Skeletal muscle cell (primary cell): ENCODE measurements at regions not wholly inside any gene's neighbourhood (a gene's known extent, or its start where the extent isn't known, plus 50 kb on each side); places are given as distances from the start of the nearest gene placed in this dataset.
"Not testable (repeated sequence)": the region's sequence is repeated elsewhere in the genome, so short reads cannot be mapped to it uniquely, and the experiment has no call there.

ENCODE experiments used
- DNase-seq: peaks from one replicate; pipeline ENCODE4 v3.0.0-alpha.2; 2010; ENCODE audit warnings: low read depth
- H3K4me3 ChIP-seq: 2 replicates; pipeline ENCODE4 v1.5.1; 2011; ENCODE audit warnings: low read depth, mild to moderate bottlenecking, control low read depth, low read length, moderate library complexity

DNA sequence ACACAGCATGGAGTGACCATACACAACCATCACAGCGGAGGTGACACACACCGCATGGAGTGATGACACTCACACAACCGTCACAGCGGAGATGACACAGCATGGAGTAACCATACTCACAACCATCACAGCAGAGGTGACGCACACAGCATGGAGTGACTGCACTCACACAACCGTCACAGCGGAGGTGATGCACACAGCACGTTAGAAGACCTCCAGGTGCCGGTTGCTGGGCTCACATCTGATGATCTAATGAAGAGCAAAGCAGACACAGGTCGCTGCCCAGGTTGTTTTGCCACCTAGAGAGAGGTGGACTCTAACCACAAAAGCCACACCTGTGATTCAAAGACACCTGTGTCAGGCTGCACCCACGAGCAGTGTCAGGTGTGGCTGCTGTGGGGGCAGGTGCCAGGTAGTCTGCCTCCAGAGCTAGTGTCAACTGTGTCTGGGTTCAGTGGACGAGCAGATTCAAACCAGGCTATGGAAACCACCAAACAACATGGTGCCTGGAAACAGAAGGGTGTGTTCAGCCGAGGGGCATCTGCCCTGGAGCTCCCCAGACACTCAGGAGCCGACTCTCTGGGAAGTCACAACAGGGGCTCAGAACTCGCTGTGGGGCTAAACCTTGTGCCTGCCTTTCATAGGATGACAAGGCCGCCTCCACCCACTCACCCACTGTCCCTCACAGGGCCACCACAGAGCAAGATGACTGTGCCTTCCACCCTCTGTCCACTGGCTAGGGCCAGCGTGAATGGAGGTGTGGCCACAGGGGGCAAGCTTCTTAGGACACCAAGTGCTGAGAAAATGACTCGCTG is 608.2 kb downstream of the TBC1D22A start:
- no peak for DNase-seq
- H3K4me3 ChIP-seq, result no peak overlapping the region

DNA sequence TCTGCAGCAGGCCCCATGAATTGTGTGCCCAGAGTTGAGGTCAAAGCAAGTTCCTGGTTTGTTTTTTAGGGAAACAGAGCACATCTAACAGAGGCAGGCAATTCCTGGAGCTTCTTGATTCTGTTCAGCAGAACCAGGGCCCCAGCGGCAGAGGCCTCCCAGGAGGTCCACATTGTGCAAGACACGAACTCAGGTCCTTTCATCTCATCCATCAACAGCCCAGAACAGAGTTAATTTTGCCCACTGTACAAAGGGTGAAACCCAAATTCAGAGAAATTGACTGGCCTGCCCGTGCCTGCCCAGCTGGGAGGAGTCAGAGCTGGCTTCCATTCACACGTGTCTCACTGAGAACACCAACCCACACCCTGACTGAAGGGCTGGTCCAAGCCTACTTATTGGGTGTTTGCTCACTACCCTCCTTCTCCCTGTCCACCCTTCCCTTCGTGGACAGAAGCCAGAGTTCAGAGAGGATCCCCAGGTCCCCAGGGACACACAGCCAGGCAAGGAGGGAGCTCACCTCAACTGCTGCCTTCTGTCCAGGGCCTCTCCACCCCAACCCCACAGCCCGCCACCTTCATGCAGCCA is 607.1 kb downstream of the TBC1D22A start:
- no peak overlapping the region for H3K4me3 ChIP-seq
- no peak for DNase-seq

DNA sequence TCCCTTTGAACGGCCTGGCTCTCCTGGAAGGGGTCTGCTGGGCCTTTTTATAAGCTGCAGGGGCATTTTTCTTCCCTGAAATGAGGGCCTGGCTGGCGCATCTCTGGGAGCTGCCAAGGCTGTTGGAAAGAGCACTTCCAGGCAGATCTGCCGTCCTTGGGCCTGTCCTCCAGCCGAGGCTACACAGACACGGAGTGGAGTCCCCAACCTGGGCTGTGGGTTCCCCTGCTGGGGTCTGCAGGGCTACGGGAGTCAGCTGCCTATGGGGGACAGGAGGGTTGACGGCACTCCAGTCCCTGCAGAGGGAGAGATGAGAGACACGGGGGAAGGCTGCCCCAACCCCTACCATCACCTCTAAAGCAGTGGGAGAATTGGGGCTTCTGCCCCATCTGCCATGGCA is 606.6 kb downstream of the TBC1D22A start:
- no peak for DNase-seq
- H3K4me3 ChIP-seq, result no peak overlapping the region

DNA sequence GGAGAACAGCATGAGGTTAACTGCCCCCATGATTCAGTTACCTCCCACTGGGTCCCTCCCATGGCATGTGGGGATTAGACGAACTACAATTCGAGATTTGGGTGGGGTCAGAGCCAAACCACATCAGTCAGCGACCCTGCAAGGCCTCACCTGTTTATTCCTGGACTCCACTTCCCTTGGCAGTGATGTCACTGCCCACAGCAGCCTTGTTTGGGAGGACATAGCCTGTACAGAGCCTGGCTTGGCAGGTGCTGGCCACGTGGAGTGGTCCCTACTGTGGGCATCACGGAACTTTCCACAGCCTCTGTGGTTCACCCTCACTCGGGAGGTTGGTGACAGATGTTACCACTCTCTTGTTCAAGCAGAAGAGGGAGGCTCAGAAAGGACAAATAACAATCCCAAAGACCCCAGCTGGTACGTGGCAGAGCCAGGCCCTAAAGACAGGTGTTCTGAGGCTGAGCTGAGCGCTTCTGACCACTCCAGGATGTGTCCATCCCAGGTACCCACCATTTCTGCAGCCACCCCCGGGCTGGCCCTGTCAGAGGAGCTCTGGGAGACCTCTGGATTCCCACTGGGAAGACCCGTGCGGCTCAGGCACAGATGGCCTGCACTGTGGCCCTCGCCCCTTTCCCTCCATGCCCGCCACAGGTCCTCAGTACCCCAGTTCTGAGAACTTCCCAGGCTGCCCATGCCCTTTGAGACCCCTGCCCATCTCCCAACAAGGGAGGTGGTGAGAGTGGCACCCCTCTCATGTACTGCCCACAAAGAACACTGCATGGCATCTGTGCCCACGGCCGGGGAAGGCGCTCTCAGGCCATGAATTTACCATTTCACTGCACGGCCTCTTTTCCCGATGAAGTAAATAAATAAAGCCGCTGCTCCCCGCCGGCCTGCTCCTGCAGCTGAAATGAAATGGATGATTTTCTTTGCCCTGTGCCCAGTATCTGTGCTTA is 605.8 kb downstream of the TBC1D22A start:
- no peak overlapping the region for H3K4me3 ChIP-seq
- DNase-seq, result no peak

DNA sequence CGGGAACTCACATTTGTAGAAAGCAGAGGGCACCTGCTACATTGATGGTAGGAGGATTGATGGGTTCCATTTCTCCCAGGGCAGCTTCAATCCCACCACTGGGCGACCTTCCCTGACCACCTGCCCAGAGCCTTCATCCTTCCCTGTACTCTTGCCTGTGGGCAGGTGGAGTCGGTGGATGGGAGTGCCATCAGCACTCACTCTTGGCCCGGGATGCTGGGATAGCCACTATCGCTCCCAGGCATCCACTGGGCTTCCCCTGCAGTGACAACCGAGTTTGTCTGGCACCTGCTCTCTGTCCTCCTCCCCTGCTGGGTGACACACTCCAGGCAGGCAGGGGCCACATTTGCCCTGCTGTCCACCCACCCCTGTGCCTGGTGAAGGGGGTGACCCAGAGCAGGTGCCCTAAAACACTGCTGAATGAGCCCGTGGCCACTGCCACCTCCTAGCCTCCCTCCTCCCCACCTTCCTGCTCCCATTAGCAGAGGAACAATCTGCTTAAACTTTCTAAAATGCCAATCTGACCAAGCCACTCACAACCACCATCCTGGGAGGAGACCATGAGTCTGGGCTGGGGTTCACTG is 604.7 kb downstream of the TBC1D22A start:
- DNase-seq, result no peak
- no peak overlapping the region for H3K4me3 ChIP-seq

DNA sequence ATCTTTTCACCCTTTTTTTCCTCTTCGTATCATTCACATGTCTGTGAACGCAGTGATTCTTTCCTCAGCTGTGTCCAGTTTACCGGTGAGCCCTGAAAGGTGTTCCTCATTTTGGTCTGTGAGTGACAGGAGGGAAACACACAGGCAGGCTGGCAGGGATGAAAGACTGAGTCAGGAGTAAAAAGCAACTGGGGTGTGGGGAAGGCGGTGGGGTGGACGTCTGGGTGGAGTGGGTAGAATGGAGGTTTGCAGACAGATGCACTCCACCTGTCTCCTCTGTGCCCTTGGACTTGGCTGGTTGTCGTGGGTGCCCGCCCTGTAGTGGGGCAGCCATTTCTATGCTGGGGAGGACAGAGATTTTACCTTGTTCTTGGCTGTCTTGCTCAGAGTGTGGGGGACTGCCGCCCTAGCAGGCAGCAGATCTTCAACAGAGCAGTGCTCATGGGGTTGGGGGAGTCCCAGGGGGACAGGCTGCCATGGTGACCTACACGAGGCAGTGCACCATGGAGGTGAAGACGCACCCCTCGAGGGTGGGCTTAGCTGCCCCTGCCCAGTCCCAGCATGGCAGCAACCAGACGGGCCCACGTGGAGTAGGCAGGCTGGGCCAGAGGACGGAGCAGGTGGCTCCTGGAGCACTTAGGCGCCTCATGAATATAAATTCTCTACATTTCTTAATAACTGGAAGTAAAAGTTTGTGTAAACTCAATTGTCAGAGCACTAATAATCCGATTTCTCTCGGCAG is 603.7 kb downstream of the TBC1D22A start:
- DNase-seq, result no peak
- no peak overlapping the region for H3K4me3 ChIP-seq

DNA sequence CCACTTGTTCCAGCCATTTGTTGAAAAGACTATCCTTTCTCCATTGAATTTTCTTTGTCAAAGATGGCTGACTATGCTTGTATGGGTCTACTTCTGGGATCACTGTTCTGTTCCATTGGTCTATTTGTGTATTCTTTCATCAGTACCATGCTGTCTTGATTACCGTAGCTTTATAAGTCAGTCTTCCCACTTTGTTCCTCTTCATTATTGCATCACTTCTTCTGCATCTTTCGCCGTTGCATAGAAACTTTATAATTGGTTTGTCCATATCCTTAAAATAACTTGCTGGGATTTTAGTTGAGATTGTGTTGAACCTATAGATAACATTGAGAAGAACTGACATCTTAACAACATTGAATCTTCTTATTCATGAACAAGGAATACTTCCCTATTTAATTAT is 598.8 kb downstream of the TBC1D22A start:
- no peak for DNase-seq
- no peak overlapping the region for H3K4me3 ChIP-seq

DNA sequence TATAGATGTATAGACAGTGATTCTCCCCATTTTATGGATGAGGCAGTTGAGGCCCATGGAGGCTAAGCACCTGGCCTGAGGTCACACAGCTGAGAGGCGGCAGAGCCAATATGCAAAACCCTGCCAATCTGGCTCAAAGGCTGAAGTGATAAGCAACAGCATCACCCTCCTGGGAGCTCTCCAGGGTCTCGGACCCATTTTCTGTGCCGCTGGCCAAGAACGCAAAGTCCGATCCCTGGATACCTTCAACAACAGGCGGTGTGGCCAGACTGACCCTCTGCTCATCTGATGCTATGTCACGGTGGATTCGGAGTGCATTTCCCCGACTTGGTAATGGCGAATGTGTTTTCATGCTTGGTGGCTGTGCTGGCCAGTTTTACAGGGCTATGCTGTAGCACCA is 595.0 kb downstream of the TBC1D22A start:
- no peak for DNase-seq
- H3K4me3 ChIP-seq, result no peak overlapping the region

DNA sequence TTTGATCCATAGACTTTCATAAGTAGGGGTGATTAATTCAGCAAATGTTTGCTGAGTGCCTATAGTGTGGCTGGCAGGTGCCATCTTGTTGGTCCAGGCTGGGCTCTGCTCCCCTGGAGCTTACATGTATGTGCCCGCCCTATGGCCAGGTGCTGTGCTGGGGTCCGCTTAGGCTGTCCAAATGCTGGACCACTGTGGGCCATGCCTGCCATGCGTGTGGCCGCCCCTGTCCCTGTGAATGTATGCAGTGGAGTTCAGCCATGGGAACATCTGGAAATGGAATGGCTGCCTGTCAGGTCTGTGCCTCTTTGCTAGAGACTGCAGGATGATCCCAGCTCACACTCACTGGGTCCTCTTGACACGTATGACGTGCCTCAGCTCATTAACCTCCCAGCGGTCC is 594.6 kb downstream of the TBC1D22A start:
- H3K4me3 ChIP-seq, result no peak overlapping the region
- DNase-seq, result no peak

DNA sequence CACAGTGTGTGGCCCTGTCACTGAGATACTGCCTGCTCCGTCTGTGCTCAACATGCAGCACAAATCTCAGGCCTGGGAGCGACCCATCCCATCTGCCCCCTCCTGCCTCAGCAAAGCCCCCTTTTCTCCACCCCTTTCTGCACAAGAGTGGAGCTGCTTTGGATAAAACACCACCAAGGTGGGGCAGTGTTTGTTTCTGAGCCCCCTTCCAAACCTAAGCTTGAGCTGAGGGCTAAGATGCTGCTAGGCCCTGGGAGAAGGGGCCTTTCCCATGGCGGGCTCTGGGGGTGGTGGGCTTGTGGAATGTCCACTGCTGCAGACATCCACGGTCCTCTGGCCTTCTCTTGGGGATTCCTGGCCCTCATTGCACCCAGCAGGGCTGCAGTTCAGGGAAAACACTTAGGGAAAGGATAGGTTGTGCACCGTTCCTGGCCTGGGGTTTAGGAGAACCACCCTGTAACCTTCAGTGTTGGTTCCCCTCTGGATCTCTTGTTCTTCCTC is 594.1 kb downstream of the TBC1D22A start:
- no peak for DNase-seq
- H3K4me3 ChIP-seq, result no peak overlapping the region

DNA sequence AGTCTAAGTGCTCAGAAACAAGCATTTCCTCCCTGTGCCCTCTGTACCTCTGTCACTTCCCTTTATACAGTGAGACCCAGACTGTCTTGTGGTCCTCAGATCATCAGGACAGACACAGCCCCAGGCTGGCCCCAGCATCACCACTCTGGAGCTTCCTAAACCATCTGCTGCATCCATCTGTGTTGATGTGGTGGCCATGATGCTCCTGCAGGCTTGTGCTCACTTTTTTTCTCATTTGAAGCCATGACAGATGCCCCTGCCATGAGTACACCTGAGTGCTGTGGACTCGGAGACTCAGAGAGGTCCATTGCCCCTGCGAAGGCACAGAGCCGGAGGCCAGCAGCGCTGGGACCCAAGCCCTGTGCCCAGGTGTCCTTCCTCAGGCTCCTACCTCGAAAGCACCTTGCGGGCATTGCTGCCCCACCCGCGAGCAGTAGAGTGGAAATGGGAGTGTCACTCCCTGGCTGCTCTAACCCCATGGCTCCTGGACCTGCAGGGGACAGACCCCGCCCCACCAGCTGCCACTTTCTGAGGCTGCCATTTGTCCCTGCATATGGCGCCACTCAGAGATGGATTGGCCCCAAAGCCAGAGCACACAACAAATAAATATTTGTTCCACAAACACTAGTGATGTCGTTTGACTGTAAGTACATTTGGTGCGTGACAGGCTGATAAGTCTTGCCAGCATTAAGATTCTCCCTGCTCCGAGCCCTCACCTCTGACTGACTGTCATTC is 593.5 kb downstream of the TBC1D22A start:
- no peak overlapping the region for H3K4me3 ChIP-seq
- DNase-seq, result no peak

DNA sequence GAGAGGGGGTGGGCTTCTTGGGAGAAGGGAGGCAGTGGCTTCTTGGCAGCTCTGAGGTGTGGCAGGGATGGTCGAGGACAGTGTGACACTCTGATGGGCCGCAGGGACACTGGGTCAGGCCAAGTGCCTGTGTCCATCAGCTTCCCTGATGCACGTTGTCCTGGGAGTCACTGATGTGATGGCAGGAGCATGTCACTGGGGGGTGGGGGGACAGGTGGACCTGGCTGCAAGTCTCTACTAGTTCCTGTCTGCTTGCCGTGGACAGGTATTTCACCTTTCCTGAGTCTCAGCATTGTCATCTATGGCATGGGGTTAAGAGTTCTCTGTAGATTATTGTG is 592.9 kb downstream of the TBC1D22A start:
- H3K4me3 ChIP-seq, result no peak overlapping the region
- DNase-seq, result no peak

DNA sequence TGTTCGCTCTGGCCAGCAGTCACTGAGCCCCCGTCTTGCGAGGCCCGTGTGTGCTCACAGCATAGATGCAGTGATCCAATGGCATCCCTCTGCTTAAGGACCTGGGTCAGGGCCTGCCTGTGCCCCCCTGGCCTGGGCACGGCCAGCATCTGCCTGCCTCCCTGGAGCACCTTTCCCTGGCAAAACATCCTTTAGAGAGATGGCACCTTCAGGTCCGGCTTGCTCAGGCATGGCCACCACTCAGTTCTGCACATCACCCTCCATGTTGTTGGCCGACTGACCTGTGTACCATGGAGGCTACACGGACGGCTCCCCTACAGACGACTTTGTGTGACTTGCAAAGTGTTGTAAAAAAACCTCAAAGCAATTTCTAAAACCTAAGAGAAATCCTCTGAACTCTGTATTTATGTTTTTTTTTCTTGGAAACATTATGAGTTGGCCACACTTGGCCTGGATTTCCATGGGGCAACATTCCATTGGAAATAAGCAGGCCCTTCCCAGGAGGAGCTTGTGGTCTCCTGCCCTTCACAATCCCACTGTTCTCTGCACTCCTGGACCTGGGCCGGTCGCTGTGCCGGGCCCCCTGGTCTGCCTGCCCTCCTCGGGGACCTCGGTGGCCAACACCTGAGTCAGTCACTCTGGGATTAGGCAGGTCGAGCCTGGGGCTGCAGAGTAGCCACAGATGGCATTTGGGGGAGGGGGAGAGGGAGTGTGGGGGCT is 592.4 kb downstream of the TBC1D22A start:
- no peak for DNase-seq
- no peak overlapping the region for H3K4me3 ChIP-seq

DNA sequence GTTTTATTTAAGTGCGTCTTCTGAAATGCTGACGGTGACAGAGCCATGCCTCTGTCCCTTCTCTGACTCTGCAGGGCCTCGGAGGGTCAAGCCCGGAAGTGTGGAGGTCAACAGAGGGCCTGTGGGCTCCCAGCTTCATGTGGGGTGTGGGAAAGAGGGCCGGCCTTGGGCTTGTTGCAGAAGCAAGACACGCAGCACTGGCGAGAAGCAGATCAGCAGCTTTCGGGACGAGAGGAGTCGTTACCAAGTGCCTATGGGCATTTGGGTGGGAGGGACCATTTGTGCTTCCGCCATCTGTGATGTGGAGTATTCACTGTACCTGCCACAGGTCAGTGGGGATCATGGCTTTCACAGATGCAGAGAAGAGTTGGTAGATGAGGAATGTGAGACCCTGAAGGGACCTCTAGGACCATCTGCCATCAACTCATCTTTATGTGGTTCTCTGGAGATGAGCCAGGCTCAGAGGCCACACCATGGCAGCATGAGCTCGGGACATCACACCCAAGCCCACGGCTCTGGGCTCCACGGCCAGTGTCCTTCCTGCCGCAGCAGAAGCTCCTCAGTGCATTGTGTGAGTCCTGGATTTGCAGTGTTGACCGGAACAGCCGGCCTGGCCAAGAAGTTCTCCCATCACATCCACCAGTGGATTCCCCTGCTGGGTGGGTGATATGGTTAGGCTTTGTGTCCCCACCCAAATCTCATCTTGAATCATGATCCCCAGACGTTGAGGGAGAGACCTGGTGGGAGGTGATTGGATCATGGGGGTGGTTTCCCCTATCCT is 590.7 kb downstream of the TBC1D22A start:
- no peak for DNase-seq
- H3K4me3 ChIP-seq, result no peak overlapping the region

DNA sequence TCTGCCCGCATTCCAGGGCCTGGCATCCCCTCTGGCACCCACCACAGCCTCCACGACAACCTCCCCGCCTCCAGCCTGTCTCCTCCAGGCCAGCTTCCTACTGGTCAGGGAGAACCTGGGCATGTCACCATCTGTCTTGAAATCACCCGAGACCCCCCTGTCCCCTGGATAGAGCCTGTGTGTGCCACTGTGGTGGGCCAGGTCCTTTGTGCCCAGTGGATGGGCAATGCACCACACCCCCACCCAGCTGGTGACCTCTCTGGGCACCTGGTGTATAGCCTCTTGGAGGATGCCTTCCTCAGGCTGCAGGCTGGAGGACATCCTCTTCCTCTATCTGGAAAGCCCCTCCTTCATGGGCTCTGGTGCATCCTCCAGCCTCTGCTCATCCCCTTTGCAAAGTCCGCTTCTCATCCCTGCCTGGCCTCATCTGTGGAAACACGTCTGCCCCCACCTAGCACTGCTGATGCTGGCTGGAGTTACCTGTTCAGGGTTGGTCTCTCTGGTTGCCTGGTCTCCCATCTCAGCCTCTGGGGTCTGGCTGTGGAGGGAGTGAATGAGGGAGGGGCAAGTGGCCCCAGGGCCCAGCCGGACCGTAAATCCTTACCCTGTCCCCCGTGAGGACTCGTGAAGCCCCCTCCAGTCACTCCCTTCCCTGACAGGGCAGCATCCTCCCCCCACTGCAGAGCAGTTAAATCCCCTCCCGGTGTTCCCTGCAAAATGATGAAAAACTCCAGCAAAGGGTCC is 589.6 kb downstream of the TBC1D22A start:
- DNase-seq, result no peak

DNA sequence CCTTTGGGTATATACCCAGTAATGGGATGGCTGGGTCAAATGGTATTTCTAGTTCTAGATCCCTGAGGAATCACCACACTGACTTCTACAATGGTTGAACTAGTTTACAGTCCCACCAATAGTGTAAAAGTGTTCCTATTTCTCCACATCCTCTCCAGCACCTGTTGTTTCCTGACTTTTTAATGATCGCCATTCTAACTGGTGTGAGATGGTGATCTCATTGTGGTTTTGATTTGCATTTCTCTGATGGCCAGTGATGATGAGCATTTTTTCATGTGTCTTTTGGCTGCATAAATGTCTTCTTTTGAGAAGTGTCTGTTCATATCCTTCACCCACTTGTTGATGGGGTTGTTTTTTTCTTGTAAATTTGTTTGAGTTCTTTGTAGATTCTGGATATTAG is 583.8 kb downstream of the TBC1D22A start:
- H3K4me3 ChIP-seq, DNase-seq: not testable (repeated sequence)

More for the DNA sequence above, 589.6 kb downstream of the TBC1D22A start:
- H3K4me3 ChIP-seq, result no peak overlapping the region
